Activated T-cell treated with anti-CD3 and anti-CD28 coated beads, Interleukin-2, amount 50 U/mL, for 72 hours (primary cell): ENCODE measurements at regions not wholly inside any gene's neighbourhood (a gene's known extent, or its start where the extent isn't known, plus 50 kb on each side); places are given as distances from the start of the nearest gene placed in this dataset.
A peak's percentile ranks its signal among the peaks of the same experiment; 100 is the strongest.
"Not testable (repeated sequence)": the region's sequence is repeated elsewhere in the genome, so short reads cannot be mapped to it uniquely, and the experiment has no call there.

ENCODE experiments used
- ATAC-seq, 2 donors: fragments of 150-1000 bp; cut with Tn5 transposase; replicated peaks in 1 of 2; 2 replicates each; pipeline ENCODE4 v1.10.0; 2021; ENCODE audit warnings: moderate library complexity in 2 of 2, mild to moderate bottlenecking in 1 of 2
- DNase-seq, 2 donors: peaks; one replicate each; pipeline ENCODE4 v3.0.0; 2021 to 2022; ENCODE audit warnings: mixed read lengths in 1 of 2
- H3K27ac Mint-ChIP-seq: one replicate; pipeline ENCODE4 v1.8.0; 2022; ENCODE audit warnings: mild to moderate bottlenecking, moderate library complexity, mixed read lengths
- H3K27me3 Mint-ChIP-seq: one replicate; pipeline ENCODE4 v1.8.0; 2022; ENCODE audit warnings: low read depth, mixed read lengths
- H3K36me3 Mint-ChIP-seq, 2 donors: one replicate each; pipeline ENCODE4 v1.8.0; 2022; ENCODE audit warnings: mixed read lengths in 2 of 2, mild to moderate bottlenecking in 1 of 2; ENCODE audit not compliant: insufficient read depth in 2 of 2
- H3K4me1 Mint-ChIP-seq: one replicate; pipeline ENCODE4 v1.8.0; 2022; ENCODE audit warnings: low read depth, mixed read lengths
- H3K4me3 Mint-ChIP-seq, 2 donors: one replicate each; pipeline ENCODE4 v1.8.0; 2022; ENCODE audit warnings: mild to moderate bottlenecking in 2 of 2, mixed read lengths in 2 of 2, moderate library complexity in 2 of 2
- H3K9me3 Mint-ChIP-seq, 2 donors: one replicate each; pipeline ENCODE4 v1.8.0; 2022; ENCODE audit warnings: mixed read lengths in 2 of 2

DNA sequence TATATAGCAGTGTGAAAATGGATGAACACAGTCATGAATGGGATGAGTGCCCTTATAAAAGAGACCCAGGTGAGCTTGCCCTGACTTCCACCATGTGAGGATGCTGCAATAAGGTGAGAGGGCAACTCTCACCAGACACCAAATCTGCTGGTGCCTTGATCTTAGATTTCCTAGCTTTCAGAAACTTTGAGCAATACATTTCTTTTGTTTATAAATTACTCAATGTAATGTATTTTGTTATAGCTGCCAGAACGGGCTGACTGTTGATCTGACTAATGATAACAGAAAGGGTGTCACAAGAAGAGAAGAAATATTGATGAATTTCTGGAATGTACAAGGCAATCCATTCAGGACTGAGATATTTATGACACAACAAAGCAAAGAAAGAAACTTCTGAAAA is 180.5 kb downstream of the MCHR2 start:
- H3K36me3 Mint-ChIP-seq: no peaks in the 10 kb centered on the region
- H3K4me1 Mint-ChIP-seq: no peaks in the 10 kb centered on the region
- DNase-seq (no peak), ATAC-seq (no peak)
- H3K27ac Mint-ChIP-seq: no peak overlapping the region
- H3K4me3 Mint-ChIP-seq: no peak overlapping the region
- H3K27me3 Mint-ChIP-seq: peaks cover 51% of the 10 kb centered on the region
- H3K9me3 Mint-ChIP-seq: no peaks in the 10 kb centered on the region

DNA sequence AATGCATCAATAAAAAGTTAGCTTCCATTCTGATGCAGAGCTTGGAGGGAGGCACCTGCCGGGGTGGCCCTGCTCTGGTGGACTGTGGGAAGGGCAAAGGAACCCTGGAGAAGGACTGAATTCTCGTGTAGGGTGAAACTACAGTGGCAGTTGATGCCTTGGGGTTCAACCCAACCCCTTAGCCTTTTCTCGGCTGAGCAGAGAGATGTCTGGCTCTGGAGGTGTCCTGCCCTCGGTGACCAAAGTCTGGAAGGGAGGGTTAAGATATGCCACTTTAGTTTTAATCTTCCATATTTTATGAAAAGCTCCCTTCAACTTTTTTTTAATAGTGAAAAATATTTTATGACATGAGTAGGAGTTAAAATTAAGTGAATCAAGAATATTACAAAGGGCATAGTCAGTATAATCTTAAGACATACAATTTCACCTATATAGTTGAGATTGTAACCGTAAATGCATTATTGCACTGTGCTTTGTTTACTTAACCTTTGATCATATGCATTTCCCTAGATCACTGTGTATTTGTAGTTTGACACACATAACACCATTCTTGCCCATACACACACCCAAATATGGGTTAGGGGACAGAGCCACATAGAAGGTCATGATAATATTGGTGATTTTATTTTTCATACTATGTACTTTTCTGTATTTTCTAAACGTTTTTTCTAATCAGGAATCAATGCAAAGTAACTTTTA is 179.6 kb downstream of the MCHR2 start:
- Mint-ChIP-seq H3K4me3 (no peak overlapping the region), H3K36me3 (no peaks in the 10 kb centered on the region), H3K4me1 (no peaks in the 10 kb centered on the region), H3K9me3 (no peaks in the 10 kb centered on the region), H3K27ac (no peak overlapping the region), H3K27me3 (peaks cover 45% of the 10 kb centered on the region)
- no peak for ATAC-seq
- DNase-seq: no peak

DNA sequence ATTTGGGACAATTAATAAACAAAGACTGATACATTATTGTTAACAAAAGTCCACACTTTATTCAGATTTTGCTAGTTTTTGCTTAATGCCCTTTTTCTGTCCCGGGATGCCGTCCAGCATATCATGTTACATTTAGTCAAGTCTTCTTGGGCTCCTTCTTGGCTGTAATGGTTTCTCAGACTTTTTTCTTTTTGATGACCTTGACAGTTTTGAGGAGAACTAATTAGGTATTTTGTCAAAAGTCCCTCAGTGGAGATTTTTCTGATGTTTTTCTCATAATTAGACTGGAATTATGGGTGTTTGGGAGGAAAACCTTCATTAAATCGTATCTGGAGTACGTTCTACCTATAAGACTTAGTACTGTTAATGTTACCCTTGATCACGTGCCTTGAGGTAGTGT is 177.2 kb downstream of the MCHR2 start:
- Mint-ChIP-seq H3K27ac (no peak overlapping the region), H3K36me3 (no peaks in the 10 kb centered on the region), H3K4me1 (no peaks in the 10 kb centered on the region), H3K27me3 (peaks cover 43% of the 10 kb centered on the region), H3K9me3 (no peaks in the 10 kb centered on the region), H3K4me3 (no peak overlapping the region)
- DNase-seq (no peak), ATAC-seq (no peak)

DNA sequence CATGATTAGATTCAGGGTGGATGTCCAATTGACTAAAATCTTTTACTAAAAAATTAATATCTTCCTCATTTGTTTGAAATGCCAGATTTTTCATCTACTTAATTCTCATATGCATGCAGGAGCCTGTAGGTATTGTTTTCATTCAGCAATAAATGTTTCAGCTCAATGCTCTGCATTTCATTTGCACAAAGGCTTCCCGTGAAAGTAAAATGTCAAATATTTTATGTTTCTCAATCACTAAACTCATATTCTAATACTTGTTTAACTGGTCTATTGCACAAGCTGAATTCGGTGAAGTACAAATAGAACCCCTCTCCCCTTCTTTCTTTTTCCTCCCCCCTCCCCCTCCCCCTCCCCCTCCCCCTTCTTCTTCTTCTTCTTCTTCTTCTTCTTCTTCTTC is 175.9 kb downstream of the MCHR2 start:
- Mint-ChIP-seq H3K27ac (no peak overlapping the region), H3K27me3 (peaks cover 47% of the 10 kb centered on the region), H3K9me3 (no peaks in the 10 kb centered on the region), H3K4me1 (peaks cover 4% of the 10 kb centered on the region), H3K4me3 (no peak overlapping the region), H3K36me3 (no peaks in the 10 kb centered on the region)
- ATAC-seq: no peak
- no peak for DNase-seq

DNA sequence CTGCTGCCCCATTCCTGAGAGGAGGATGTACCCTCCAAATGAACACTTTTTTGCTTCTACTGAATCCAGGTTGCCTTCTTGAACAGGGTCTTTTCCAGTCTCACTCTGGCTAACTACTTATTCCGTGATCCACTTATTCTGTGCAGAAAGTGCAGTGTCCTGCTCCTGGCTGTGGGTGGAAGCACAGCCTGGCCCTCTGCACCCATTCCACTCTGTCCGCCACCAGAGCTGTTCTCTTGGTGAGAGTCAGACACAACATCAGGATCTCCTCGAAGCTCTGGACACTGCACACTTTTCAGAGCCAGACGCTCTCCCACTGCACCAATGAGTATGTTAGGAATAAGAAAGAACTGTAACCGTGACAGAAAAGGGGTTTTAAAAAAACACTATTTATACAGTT is 174.2 kb downstream of the MCHR2 start:
- ATAC-seq: no peak
- Mint-ChIP-seq H3K4me1 (peaks cover 8% of the 10 kb centered on the region), H3K9me3 (no peaks in the 10 kb centered on the region), H3K27me3 (peaks cover 46% of the 10 kb centered on the region), H3K4me3 (no peak overlapping the region), H3K27ac (no peak overlapping the region), H3K36me3 (no peaks in the 10 kb centered on the region)
- DNase-seq: no peak

DNA sequence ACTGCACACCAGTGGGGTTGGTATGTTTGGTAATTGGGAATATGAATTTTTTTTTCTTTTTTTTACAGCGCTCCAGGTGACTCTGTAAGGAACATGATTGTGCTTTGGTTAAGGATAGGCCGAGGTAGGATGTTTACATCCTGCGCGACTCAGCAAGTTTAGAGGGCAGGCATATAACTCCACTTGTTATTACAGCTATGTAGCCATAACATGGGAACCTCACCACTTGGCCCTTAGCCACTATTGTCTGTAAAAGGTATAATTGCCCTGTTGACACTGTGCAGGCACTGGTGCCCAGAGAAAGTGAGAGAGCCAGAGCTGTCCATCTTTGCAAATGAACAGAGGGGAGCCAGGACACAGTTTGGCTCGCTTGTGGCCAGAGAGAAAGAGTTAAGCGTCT is 172.9 kb downstream of the MCHR2 start:
- no peaks in the 10 kb centered on the region for H3K36me3 Mint-ChIP-seq
- no peak for ATAC-seq
- H3K4me1 Mint-ChIP-seq: peaks cover 8% of the 10 kb centered on the region
- H3K9me3 Mint-ChIP-seq: no peaks in the 10 kb centered on the region
- DNase-seq: no peak
- peaks cover 44% of the 10 kb centered on the region for H3K27me3 Mint-ChIP-seq
- no peak overlapping the region for H3K4me3 Mint-ChIP-seq
- no peak overlapping the region for H3K27ac Mint-ChIP-seq

DNA sequence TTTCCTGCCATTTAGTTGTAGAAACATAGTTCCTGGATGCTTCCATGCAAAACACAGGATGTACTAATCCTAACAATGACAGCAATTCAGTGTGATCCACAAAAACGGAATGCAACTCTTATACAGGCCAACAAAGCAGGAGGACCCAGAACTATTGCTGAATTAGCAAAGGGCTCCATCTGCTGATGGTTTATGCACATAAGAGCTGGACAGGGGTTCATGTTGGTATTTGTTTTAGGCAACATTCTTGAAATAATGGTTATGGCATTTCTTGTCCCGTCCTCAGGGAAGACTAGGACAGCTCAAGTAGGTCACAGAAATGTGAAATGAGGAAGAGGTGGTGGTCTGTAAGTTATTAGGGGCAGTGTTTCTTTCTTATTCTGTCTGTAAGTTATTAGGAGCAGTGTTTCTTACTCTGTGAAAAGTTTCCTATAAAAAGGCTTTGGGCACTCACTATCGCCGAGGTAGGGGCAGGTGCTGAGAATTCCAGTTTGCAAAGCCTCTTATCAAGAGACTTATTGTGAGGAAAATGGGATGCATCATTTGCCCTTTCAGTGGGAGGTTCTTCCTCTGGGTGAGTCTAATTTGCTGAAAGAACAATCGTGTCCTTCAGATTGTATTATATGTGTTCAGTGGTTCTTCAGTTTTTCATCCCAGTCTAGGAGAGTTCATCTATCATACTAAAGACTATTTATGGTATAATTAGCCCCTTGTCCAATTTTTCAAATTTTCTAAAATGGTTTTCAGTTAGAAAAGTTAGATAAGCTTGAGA is 171.1 kb downstream of the MCHR2 start:
- ATAC-seq (peak; percentile 56 to 58), DNase-seq (peak in 1 of 2 donors; percentile 4)
- peak overlapping the region; percentile 70 to 83 for H3K4me3 Mint-ChIP-seq
- H3K27me3 Mint-ChIP-seq: peaks cover 33% of the 10 kb centered on the region
- no peaks in the 10 kb centered on the region for H3K9me3 Mint-ChIP-seq
- H3K36me3 Mint-ChIP-seq: peaks cover 0 to 1% of the 10 kb centered on the region in 2 donors
- H3K4me1 Mint-ChIP-seq: peaks cover 8% of the 10 kb centered on the region
- peak overlapping the region; percentile 38 for H3K27ac Mint-ChIP-seq

DNA sequence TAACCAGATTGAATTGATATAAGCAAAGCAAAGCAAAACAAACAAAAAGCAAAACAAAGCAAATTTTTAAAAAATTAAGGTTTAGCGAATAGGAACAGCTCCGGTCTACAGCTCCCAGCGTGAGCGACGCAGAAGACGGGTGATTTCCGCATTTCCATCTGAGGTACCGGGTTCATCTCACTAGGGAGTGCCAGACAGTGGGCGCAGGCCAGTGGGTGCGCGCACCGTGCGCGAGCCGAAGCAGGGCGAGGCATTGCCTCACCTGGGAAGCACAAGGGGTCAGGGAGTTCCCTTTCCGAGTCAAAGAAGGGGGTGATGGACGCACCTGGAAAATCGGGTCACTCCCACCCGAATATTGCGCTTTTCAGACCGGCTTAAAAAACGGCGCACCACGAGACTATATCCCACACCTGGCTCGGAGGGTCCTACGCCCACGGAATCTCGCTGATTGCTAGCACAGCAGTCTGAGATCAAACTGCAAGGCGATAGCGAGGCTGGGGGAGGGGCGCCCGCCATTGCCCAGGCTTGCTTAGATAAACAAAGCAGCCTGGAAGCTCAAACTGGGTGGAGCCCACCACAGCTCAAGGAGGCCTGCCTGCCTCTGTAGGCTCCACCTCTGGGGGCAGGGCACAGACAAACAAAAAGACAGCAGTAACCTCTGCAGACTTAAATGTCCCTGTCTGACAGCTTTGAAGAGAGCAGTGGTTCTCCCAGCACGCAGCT is 170.3 kb downstream of the MCHR2 start:
- H3K36me3 Mint-ChIP-seq, H3K9me3 Mint-ChIP-seq, H3K4me1 Mint-ChIP-seq, ATAC-seq: not testable (repeated sequence)
- DNase-seq: peak in 1 of 2 donors; percentile 6
- Mint-ChIP-seq H3K4me3 (peak overlapping the region; percentile 70 to 83), H3K27ac (peak overlapping the region; percentile 38), H3K27me3 (peaks cover 33% of the 10 kb centered on the region)

DNA sequence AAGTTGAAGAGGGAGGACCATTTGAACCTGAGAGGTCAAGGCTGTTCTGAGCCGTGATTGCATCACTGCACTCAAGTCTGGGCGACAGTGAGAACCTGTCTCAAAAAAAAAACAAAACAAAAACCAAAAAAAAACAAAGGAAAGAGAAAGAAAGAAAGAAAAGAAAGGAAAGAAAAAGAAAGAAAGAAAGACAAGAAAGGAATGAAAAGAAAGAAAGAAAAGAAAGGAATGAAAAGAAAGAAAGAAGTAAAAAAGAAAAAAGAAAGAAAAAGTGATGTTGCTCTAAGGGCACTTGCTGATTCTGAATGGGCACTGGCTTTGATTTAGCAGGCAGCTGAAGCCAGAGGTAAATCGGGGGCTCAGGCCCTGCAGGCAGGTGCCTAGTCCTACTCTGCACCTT is 161.0 kb downstream of the MCHR2 start:
- Mint-ChIP-seq H3K27ac (no peak overlapping the region), H3K36me3 (no peaks in the 10 kb centered on the region), H3K4me3 (no peak overlapping the region), H3K27me3 (peaks cover 11% of the 10 kb centered on the region), H3K9me3 (no peaks in the 10 kb centered on the region), H3K4me1 (no peaks in the 10 kb centered on the region)
- ATAC-seq: no peak
- DNase-seq: no peak

DNA sequence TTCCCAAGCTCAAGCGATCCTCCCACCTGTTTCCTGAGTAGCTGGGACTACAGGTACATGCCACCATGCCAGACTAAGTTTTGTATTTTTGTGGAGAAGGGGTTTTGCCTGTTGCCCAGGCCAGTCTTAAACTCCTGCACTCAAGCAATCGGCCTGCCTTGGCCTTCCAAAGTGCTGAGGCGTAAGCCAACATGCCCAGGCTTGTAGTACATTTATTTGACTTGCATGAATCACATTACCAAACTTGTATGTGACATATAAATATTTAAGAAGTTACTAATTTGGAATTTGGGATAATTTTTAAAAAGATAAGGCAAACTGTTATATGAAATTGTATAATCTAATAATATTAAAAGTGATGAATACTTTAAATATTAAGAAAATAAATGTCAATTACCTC is 157.6 kb downstream of the MCHR2 start:
- peaks cover 22% of the 10 kb centered on the region for H3K27me3 Mint-ChIP-seq
- no peak for ATAC-seq
- no peaks in the 10 kb centered on the region for H3K36me3 Mint-ChIP-seq

DNA sequence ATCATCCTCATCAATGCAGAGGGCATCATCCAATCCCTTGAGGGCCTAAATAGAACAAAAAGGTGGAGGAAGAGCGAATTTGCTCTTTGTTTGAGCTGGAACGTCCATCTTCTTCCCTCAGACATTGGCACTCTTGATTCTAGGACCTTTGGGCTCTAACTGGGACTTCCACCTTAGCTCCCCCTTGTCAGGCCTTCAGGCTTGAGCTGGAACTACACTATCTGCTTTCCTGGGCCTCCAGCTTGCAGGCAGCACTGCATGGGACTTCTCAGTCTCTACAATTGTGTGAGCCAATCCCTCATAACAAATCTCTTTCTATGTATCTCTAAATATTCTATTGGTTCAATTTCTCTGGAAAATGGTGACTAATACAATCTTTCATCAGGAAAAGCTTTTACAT is 155.4 kb downstream of the MCHR2 start:
- Mint-ChIP-seq H3K4me1 (no peaks in the 10 kb centered on the region), H3K36me3 (no peaks in the 10 kb centered on the region), H3K9me3 (no peaks in the 10 kb centered on the region), H3K27me3 (peaks cover 41% of the 10 kb centered on the region), H3K27ac (no peak overlapping the region), H3K4me3 (no peak overlapping the region)
- DNase-seq (no peak), ATAC-seq (no peak)

More for the DNA sequence above, 157.6 kb downstream of the MCHR2 start:
- DNase-seq: no peak
- Mint-ChIP-seq H3K4me3 (no peak overlapping the region), H3K4me1 (no peaks in the 10 kb centered on the region), H3K27ac (no peak overlapping the region), H3K9me3 (no peaks in the 10 kb centered on the region)

DNA sequence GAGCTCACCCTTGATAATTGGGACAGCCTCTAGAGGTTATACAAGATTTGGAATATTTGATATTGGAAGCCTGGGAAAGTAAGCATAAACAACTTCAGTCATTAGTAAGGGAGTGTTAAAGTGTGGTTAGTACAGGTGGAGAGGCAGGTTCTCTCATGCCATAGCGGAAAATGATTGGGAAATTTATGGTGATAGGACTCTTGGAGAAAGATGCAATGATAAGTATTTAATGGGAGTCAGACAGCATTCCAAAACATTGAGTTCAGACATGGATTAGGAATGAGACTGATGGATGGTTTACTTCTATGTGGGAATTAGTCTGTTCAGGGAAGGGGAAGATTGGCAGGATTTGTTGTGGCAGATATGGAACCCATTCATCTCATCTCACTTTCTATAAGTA is 152.7 kb downstream of the MCHR2 start:
- no peaks in the 10 kb centered on the region for H3K4me1 Mint-ChIP-seq
- H3K27ac Mint-ChIP-seq: no peak overlapping the region
- H3K4me3 Mint-ChIP-seq: no peak overlapping the region
- H3K27me3 Mint-ChIP-seq: peaks cover 33% of the 10 kb centered on the region
- no peaks in the 10 kb centered on the region for H3K9me3 Mint-ChIP-seq
- ATAC-seq (no peak), DNase-seq (no peak)
- H3K36me3 Mint-ChIP-seq: no peaks in the 10 kb centered on the region

DNA sequence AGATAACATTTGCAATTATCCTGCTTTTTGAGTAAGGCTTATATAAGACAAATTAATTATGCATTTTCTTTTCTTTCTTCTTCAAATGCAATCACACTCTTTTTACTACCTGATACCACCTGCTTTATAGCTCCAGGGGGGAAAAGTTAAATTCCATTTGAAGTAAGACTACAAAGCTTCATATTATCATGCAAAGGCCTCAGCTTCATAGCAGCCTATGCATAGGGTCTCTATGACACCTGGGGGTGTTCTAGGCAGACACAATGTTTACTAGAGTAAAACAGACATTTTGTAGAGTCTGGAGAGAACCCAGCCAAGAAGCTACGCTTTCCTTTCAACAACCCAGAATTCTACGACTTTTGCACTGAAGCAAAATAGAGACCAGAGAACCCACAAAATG is 148.0 kb downstream of the MCHR2 start:
- no peak for DNase-seq
- Mint-ChIP-seq H3K4me1 (no peaks in the 10 kb centered on the region), H3K36me3 (no peaks in the 10 kb centered on the region), H3K27me3 (peaks cover 47% of the 10 kb centered on the region), H3K9me3 (no peaks in the 10 kb centered on the region), H3K4me3 (no peak overlapping the region), H3K27ac (no peak overlapping the region)
- ATAC-seq: no peak
